WTC11 (cell line): ENCODE measurements at regions not wholly inside any gene's neighbourhood (a gene's known extent, or its start where the extent isn't known, plus 50 kb on each side); places are given as distances from the start of the nearest gene placed in this dataset.

Experiments
- ATAC-seq: fragments of 200-7000 bp; cut with Tn5 transposase; 2 replicates; pipeline ENCODE4 v1.10.0; 2021; ENCODE audit warnings: mild to moderate bottlenecking, moderate library complexity
- CTCF ChIA-PET: fragments of 300-600 bp; sonication (Branson Sonifier 250); formaldehyde crosslinking; loops from one replicate; lab custom pipeline; 2021; ENCODE audit warnings: antibody characterized with exemption; lab: Charles Lee
- POLR2A ChIA-PET: fragments of 350-600 bp; sonication (Branson Sonifier 250); formaldehyde crosslinking; loops from one replicate; lab custom pipeline; 2021; ENCODE audit warnings: antibody characterized with exemption; lab: Charles Lee
- DNase-seq: peaks from one replicate; pipeline ENCODE4 v3.0.0; 2021; ENCODE audit warnings: low spot score
- H3K27ac Mint-ChIP-seq: 2 replicates; pipeline ENCODE4 v1.8.0; 2021; ENCODE audit warnings: mixed read lengths
- H3K27me3 Mint-ChIP-seq: 2 replicates; pipeline ENCODE4 v1.8.0; 2021; ENCODE audit warnings: low read depth, mild to moderate bottlenecking, moderate library complexity, mixed read lengths
- H3K36me3 Mint-ChIP-seq: 2 replicates; pipeline ENCODE4 v1.8.0; 2021; ENCODE audit warnings: mixed read lengths
- H3K4me1 Mint-ChIP-seq: 2 replicates; pipeline ENCODE4 v1.8.0; 2022; ENCODE audit warnings: mixed read lengths
- H3K4me3 Mint-ChIP-seq: 2 replicates; pipeline ENCODE4 v1.8.0; 2021; ENCODE audit warnings: mild to moderate bottlenecking, moderate library complexity, mixed read lengths
- H3K9me3 Mint-ChIP-seq: 2 replicates; pipeline ENCODE4 v1.8.0; 2021; ENCODE audit warnings: mixed read lengths
- CBFB ChIP-seq: sonication (generic); formaldehyde crosslinking; IDR thresholded peaks from 2 replicates; pipeline ENCODE4 v1.8.1; 2022; ENCODE audit warnings: mild to moderate bottlenecking, low read depth, missing genetic modification reagents
- ETV6 ChIP-seq: sonication (generic); formaldehyde crosslinking; IDR thresholded peaks from 2 replicates; pipeline ENCODE4 v1.8.1; 2022; ENCODE audit warnings: mild to moderate bottlenecking, missing genetic modification reagents
- FOXP1 ChIP-seq: sonication (generic); formaldehyde crosslinking; IDR thresholded peaks from 2 replicates; pipeline ENCODE4 v1.8.0; 2022; ENCODE audit warnings: missing genetic modification reagents, mild to moderate bottlenecking, moderate library complexity, borderline replicate concordance
- GABPB1 ChIP-seq: sonication (generic); formaldehyde crosslinking; IDR thresholded peaks from 2 replicates; pipeline ENCODE4 v1.8.1; 2023; ENCODE audit warnings: mild to moderate bottlenecking, missing genetic modification reagents
- JUN ChIP-seq: sonication (generic); formaldehyde crosslinking; IDR thresholded peaks from 2 replicates; pipeline ENCODE4 v1.8.0; 2023; ENCODE audit warnings: mild to moderate bottlenecking, missing genetic modification reagents
- MXD4 ChIP-seq: fragments of 250-450 bp; sonication (Bioruptor Pico); IDR thresholded peaks from 2 replicates; pipeline ENCODE4 v1.8.0; 2021; ENCODE audit warnings: mild to moderate bottlenecking, moderate library complexity, borderline replicate concordance
- NFATC4 ChIP-seq: fragments of 250-450 bp; sonication (Bioruptor Pico); IDR thresholded peaks from 2 replicates; pipeline ENCODE4 v1.9.0; 2021; ENCODE audit warnings: mild to moderate bottlenecking
- NR2C2 ChIP-seq: sonication (generic); formaldehyde crosslinking; IDR thresholded peaks from 2 replicates; pipeline ENCODE4 v1.8.0; 2022; ENCODE audit warnings: mild to moderate bottlenecking, missing genetic modification reagents
- NR3C1 ChIP-seq: sonication (generic); formaldehyde crosslinking; conservative IDR thresholded peaks from 2 replicates; pipeline ENCODE4 v1.8.1; 2023; ENCODE audit warnings: low read depth, mild to moderate bottlenecking, missing genetic modification reagents
- OVOL2 ChIP-seq: fragments of 250-450 bp; sonication (Bioruptor Pico); IDR thresholded peaks from 2 replicates; pipeline ENCODE4 v1.9.0; 2021; ENCODE audit warnings: mild to moderate bottlenecking, borderline replicate concordance
- RELA ChIP-seq: sonication (generic); formaldehyde crosslinking; IDR thresholded peaks from 2 replicates; pipeline ENCODE4 v1.8.1; 2022; ENCODE audit warnings: missing genetic modification reagents, mild to moderate bottlenecking, borderline replicate concordance
- TCF7 ChIP-seq: sonication (generic); formaldehyde crosslinking; IDR thresholded peaks from 2 replicates; pipeline ENCODE4 v1.8.0; 2022; ENCODE audit warnings: mild to moderate bottlenecking, low read depth, missing genetic modification reagents, moderate library complexity
- TF ChIP-seq, protein P1 (sequence below): sonication (generic); formaldehyde crosslinking; IDR thresholded peaks from 2 replicates; pipeline ENCODE4 v1.8.0; 2022; ENCODE audit warnings: mild to moderate bottlenecking, missing genetic modification reagents
- TF ChIP-seq, protein P2 (sequence below): sonication (generic); formaldehyde crosslinking; IDR thresholded peaks from 2 replicates; pipeline ENCODE4 v1.8.1; 2023; ENCODE audit warnings: mild to moderate bottlenecking, missing genetic modification reagents
- TF ChIP-seq, protein P3 (sequence below): sonication (generic); formaldehyde crosslinking; conservative IDR thresholded peaks from 2 replicates; pipeline ENCODE4 v1.8.1; 2023; ENCODE audit warnings: mild to moderate bottlenecking, low read depth, missing genetic modification reagents, moderate library complexity
- TF ChIP-seq, protein P4 (sequence below): sonication (generic); formaldehyde crosslinking; conservative IDR thresholded peaks from 2 replicates; pipeline ENCODE4 v1.8.1; 2022; ENCODE audit warnings: mild to moderate bottlenecking, missing genetic modification reagents
- TF ChIP-seq, protein P5 (sequence below): sonication (generic); formaldehyde crosslinking; IDR thresholded peaks from 2 replicates; pipeline ENCODE4 v1.8.1; 2023; ENCODE audit warnings: mild to moderate bottlenecking, missing genetic modification reagents, borderline replicate concordance
- TF ChIP-seq, protein P6 (sequence below): sonication (generic); formaldehyde crosslinking; IDR thresholded peaks from 2 replicates; pipeline ENCODE4 v1.8.1; 2023; ENCODE audit warnings: mild to moderate bottlenecking, missing genetic modification reagents
- TF ChIP-seq, protein P7 (sequence below): fragments of 250-450 bp; sonication (Bioruptor Pico); IDR thresholded peaks from 2 replicates; pipeline ENCODE4 v2.1.2; 2022; ENCODE audit warnings: mild to moderate bottlenecking, moderate library complexity
- TF ChIP-seq, protein P8 (sequence below): sonication (generic); formaldehyde crosslinking; IDR thresholded peaks from 2 replicates; pipeline ENCODE4 v1.8.1; 2023; ENCODE audit warnings: mild to moderate bottlenecking, missing genetic modification reagents, moderate library complexity

DNA sequence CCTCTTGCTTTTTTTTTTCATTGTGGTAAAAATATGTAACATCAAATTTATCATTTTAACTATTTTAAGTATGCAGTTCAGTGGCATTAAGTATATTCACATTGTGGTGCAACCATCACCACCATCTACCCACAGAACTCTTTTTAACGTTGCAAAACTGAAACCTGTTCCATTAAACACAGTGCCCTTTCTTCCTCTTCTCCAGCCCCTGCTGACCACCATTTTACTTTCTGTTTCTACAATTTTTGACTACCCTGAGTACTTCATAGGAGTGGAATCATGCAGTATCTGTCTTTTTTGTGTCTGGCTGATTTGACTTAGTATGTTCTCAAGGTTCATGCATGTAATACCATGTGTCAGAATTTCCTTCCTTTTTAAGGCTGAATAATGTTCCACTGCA is 153.1 kb downstream of the FGF9 start:
- POLR2A ChIA-PET, result no interaction called here
- CTCF ChIA-PET, result no interaction called here
- Mint-ChIP-seq H3K9me3 (peaks cover 9% of the 10 kb centered on the region), H3K4me1 (peaks cover 8% of the 10 kb centered on the region), H3K27ac (no peak overlapping the region), H3K27me3 (no peaks in the 10 kb centered on the region), H3K4me3 (no peak overlapping the region), H3K36me3 (no peaks in the 10 kb centered on the region)
- no peak for TF ChIP-seq JUN (CRISPR knock-in tag)
- TF ChIP-seq RELA, result no peak
- TF ChIP-seq, protein P1, sequence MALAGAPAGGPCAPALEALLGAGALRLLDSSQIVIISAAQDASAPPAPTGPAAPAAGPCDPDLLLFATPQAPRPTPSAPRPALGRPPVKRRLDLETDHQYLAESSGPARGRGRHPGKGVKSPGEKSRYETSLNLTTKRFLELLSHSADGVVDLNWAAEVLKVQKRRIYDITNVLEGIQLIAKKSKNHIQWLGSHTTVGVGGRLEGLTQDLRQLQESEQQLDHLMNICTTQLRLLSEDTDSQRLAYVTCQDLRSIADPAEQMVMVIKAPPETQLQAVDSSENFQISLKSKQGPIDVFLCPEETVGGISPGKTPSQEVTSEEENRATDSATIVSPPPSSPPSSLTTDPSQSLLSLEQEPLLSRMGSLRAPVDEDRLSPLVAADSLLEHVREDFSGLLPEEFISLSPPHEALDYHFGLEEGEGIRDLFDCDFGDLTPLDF (CRISPR knock-in tag), result no peak
- no peak for TF ChIP-seq CBFB
- TF ChIP-seq NR3C1 (CRISPR knock-in tag), result no peak
- TF ChIP-seq, protein P2, sequence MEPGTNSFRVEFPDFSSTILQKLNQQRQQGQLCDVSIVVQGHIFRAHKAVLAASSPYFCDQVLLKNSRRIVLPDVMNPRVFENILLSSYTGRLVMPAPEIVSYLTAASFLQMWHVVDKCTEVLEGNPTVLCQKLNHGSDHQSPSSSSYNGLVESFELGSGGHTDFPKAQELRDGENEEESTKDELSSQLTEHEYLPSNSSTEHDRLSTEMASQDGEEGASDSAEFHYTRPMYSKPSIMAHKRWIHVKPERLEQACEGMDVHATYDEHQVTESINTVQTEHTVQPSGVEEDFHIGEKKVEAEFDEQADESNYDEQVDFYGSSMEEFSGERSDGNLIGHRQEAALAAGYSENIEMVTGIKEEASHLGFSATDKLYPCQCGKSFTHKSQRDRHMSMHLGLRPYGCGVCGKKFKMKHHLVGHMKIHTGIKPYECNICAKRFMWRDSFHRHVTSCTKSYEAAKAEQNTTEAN, result no peak
- TF ChIP-seq, protein P3, sequence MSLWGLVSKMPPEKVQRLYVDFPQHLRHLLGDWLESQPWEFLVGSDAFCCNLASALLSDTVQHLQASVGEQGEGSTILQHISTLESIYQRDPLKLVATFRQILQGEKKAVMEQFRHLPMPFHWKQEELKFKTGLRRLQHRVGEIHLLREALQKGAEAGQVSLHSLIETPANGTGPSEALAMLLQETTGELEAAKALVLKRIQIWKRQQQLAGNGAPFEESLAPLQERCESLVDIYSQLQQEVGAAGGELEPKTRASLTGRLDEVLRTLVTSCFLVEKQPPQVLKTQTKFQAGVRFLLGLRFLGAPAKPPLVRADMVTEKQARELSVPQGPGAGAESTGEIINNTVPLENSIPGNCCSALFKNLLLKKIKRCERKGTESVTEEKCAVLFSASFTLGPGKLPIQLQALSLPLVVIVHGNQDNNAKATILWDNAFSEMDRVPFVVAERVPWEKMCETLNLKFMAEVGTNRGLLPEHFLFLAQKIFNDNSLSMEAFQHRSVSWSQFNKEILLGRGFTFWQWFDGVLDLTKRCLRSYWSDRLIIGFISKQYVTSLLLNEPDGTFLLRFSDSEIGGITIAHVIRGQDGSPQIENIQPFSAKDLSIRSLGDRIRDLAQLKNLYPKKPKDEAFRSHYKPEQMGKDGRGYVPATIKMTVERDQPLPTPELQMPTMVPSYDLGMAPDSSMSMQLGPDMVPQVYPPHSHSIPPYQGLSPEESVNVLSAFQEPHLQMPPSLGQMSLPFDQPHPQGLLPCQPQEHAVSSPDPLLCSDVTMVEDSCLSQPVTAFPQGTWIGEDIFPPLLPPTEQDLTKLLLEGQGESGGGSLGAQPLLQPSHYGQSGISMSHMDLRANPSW (CRISPR knock-in tag), result no peak
- TF ChIP-seq, protein P4, sequence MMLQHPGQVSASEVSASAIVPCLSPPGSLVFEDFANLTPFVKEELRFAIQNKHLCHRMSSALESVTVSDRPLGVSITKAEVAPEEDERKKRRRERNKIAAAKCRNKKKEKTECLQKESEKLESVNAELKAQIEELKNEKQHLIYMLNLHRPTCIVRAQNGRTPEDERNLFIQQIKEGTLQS (CRISPR knock-in tag), result no peak
- no peak for TF ChIP-seq GABPB1
- TF ChIP-seq ETV6, result no peak
- TF ChIP-seq, protein P5, sequence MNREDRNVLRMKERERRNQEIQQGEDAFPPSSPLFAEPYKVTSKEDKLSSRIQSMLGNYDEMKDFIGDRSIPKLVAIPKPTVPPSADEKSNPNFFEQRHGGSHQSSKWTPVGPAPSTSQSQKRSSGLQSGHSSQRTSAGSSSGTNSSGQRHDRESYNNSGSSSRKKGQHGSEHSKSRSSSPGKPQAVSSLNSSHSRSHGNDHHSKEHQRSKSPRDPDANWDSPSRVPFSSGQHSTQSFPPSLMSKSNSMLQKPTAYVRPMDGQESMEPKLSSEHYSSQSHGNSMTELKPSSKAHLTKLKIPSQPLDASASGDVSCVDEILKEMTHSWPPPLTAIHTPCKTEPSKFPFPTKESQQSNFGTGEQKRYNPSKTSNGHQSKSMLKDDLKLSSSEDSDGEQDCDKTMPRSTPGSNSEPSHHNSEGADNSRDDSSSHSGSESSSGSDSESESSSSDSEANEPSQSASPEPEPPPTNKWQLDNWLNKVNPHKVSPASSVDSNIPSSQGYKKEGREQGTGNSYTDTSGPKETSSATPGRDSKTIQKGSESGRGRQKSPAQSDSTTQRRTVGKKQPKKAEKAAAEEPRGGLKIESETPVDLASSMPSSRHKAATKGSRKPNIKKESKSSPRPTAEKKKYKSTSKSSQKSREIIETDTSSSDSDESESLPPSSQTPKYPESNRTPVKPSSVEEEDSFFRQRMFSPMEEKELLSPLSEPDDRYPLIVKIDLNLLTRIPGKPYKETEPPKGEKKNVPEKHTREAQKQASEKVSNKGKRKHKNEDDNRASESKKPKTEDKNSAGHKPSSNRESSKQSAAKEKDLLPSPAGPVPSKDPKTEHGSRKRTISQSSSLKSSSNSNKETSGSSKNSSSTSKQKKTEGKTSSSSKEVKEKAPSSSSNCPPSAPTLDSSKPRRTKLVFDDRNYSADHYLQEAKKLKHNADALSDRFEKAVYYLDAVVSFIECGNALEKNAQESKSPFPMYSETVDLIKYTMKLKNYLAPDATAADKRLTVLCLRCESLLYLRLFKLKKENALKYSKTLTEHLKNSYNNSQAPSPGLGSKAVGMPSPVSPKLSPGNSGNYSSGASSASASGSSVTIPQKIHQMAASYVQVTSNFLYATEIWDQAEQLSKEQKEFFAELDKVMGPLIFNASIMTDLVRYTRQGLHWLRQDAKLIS, result no peak
- DNase-seq (no peak), ATAC-seq (no peak)

DNA sequence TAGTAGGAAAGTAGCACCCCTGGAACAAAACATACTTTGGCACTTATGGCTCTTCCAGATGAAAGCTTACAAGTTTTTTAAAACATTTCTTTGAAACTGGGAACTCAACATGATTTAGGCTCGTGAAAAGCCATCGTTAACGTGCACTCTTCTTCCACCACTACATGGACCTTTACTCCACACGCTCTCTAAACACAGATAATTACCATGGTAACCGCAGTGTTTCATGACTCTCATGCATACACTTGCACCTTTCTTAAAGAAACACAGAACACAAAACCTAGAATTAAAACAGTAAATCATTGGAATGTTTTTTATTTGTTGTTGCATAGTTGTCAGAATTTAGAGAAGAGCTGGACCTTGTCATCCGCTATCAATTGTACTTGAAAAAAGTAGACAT is 154.3 kb downstream of the FGF9 start:
- ChIA-PET CTCF (no interaction called here), POLR2A (no interaction called here)
- H3K9me3 Mint-ChIP-seq, result peaks cover 9% of the 10 kb centered on the region
- TF ChIP-seq, protein P6, sequence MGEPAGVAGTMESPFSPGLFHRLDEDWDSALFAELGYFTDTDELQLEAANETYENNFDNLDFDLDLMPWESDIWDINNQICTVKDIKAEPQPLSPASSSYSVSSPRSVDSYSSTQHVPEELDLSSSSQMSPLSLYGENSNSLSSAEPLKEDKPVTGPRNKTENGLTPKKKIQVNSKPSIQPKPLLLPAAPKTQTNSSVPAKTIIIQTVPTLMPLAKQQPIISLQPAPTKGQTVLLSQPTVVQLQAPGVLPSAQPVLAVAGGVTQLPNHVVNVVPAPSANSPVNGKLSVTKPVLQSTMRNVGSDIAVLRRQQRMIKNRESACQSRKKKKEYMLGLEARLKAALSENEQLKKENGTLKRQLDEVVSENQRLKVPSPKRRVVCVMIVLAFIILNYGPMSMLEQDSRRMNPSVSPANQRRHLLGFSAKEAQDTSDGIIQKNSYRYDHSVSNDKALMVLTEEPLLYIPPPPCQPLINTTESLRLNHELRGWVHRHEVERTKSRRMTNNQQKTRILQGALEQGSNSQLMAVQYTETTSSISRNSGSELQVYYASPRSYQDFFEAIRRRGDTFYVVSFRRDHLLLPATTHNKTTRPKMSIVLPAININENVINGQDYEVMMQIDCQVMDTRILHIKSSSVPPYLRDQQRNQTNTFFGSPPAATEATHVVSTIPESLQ (CRISPR knock-in tag), result no peak
- TF ChIP-seq MXD4, result no peak
- TF ChIP-seq, protein P7, sequence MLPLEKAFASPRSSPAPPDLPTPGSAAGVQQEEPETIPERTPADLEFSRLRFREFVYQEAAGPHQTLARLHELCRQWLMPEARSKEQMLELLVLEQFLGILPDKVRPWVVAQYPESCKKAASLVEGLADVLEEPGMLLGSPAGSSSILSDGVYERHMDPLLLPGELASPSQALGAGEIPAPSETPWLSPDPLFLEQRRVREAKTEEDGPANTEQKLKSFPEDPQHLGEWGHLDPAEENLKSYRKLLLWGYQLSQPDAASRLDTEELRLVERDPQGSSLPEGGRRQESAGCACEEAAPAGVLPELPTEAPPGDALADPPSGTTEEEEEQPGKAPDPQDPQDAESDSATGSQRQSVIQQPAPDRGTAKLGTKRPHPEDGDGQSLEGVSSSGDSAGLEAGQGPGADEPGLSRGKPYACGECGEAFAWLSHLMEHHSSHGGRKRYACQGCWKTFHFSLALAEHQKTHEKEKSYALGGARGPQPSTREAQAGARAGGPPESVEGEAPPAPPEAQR, result no peak
- no peak for TF ChIP-seq CBFB
- no peak for TF ChIP-seq TCF7 (CRISPR knock-in tag)
- TF ChIP-seq OVOL2 (CRISPR knock-in tag), result no peak
- TF ChIP-seq, protein P8, sequence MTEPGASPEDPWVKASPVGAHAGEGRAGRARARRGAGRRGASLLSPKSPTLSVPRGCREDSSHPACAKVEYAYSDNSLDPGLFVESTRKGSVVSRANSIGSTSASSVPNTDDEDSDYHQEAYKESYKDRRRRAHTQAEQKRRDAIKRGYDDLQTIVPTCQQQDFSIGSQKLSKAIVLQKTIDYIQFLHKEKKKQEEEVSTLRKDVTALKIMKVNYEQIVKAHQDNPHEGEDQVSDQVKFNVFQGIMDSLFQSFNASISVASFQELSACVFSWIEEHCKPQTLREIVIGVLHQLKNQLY (CRISPR knock-in tag), result no peak
- TF ChIP-seq NR2C2 (CRISPR knock-in tag), result no peak
- TF ChIP-seq FOXP1, result no peak
- TF ChIP-seq NFATC4 (CRISPR knock-in tag), result no peak
- no peaks in the 10 kb centered on the region for H3K36me3 Mint-ChIP-seq
- peaks cover 8% of the 10 kb centered on the region for H3K4me1 Mint-ChIP-seq
- DNase-seq (no peak), ATAC-seq (no peak)
- no peak overlapping the region for H3K4me3 Mint-ChIP-seq
- H3K27ac Mint-ChIP-seq, result no peak overlapping the region
- H3K27me3 Mint-ChIP-seq, result no peaks in the 10 kb centered on the region
